K562 (cell line): ENCODE measurements at regions not wholly inside any gene's neighbourhood (a gene's known extent, or its start where the extent isn't known, plus 50 kb on each side); places are given as distances from the start of the nearest gene placed in this dataset.

Experiments used
- ATAC-seq: fragments of 200-7000 bp; cut with Tn5 transposase; 3 replicates; pipeline ENCODE4 v1.9.1; 2020; ENCODE audit warnings: moderate library complexity
- BruUV-seq: library from RNA; stranded (reverse); fragments of 400-500 nt; replicated peaks from 2 replicates; lab custom pipeline; 2021; lab: Mats Ljungman, UMichigan
- CTCF ChIA-PET: fragments of 300-600 bp; formaldehyde crosslinking; extraction: SDS; loops from one replicate; lab custom pipeline; 2021; ENCODE audit warnings: low intra/inter-chr PET ratio; lab: Yijun Ruan, JAX
- POLR2A ChIA-PET: fragments of 300-600, 350-650 bp; sonication (Branson Sonifier 250); formaldehyde crosslinking; extraction: SDS; loops from one replicate; lab custom pipeline; 2021; ENCODE audit warnings: antibody characterized with exemption, inconsistent platforms; lab: Yijun Ruan, JAX
- DNase-seq, 4 experiments: peaks; one replicate each; pipeline versions ENCODE4 v3.0.0 to v3.0.0-alpha.2; 2011 to 2018; ENCODE audit warnings: low spot score in 3 of 4, mixed read lengths in 3 of 4; ENCODE audit errors: extremely low read depth in 1 of 4
- FAIRE-seq: peaks from 2 replicates; lab custom pipeline; 2011; peaks lifted over from hg19 to GRCh38; lab: Jason Lieb, UNC
- H2AFZ ChIP-seq: 2 replicates; pipeline ENCODE4 v1.6.0; 2011; ENCODE audit warnings: low read depth, low read length, control low read depth, inconsistent platforms
- H3K27ac ChIP-seq: fragments of 200-600 bp; 3 replicates; pipeline ENCODE4 v1.8.0; 2011; ENCODE audit warnings: low read depth, mild to moderate bottlenecking, control low read depth, inconsistent platforms, low read length, moderate library complexity, mixed read lengths; ENCODE audit errors: extremely low read depth
- H3K27me3 ChIP-seq, 2 experiments: fragments of 300-600 bp in 1 of 2; 2 replicates in 1 of 2; 3 replicates in 1 of 2; pipeline versions ENCODE4 v1.6.0 to v1.8.0; 2011; ENCODE audit warnings: inconsistent platforms in 2 of 2, low read length in 2 of 2, mild to moderate bottlenecking in 1 of 2, mixed read lengths in 1 of 2, moderate library complexity in 1 of 2; ENCODE audit not compliant: control insufficient read depth in 2 of 2, insufficient read depth in 2 of 2
- H3K36me3 ChIP-seq: fragments of 300-600 bp; 3 replicates; pipeline ENCODE4 v1.8.0; 2011; ENCODE audit warnings: mild to moderate bottlenecking, low read length, inconsistent platforms; ENCODE audit not compliant: control insufficient read depth, insufficient read depth
- H3K4me1 ChIP-seq, 2 experiments: fragments of 200-600 bp in 1 of 2; replicated peaks in 1 of 2; 2 replicates in 1 of 2; 3 replicates in 1 of 2; pipeline versions ENCODE4 v1.5.1 to v1.8.0; 2011; ENCODE audit warnings: inconsistent platforms in 2 of 2, low read length in 2 of 2, mild to moderate bottlenecking in 1 of 2, mixed read lengths in 1 of 2, moderate library complexity in 1 of 2; ENCODE audit not compliant: control insufficient read depth in 2 of 2, insufficient read depth in 2 of 2
- H3K4me2 ChIP-seq: 2 replicates; pipeline ENCODE4 v1.6.1; 2011; ENCODE audit warnings: low read length, control low read depth, inconsistent platforms, mixed read lengths; ENCODE audit not compliant: insufficient read depth
- H3K4me3 ChIP-seq: fragments of 200-600 bp; sonication (generic), shearing (Covaris generic); 2 replicates; pipeline ENCODE4 v1.5.1; 2016; ENCODE audit warnings: control low read depth, inconsistent platforms
- H3K79me2 ChIP-seq: fragments of 200-600 bp; 3 replicates; pipeline ENCODE4 v1.8.0; 2011; ENCODE audit warnings: low read length, inconsistent platforms; ENCODE audit not compliant: control insufficient read depth, insufficient read depth
- H3K9ac ChIP-seq, 2 experiments: 2 replicates each; pipeline versions ENCODE4 v1.6.0 to v1.6.1; 2011; ENCODE audit warnings: low read depth in 2 of 2, low read length in 2 of 2, control low read depth in 1 of 2, inconsistent platforms in 1 of 2, mild to moderate bottlenecking in 1 of 2, mixed read lengths in 1 of 2; ENCODE audit not compliant: insufficient read depth in 1 of 2
- H3K9me1 ChIP-seq: one replicate; pipeline ENCODE4 v1.6.0; 2011; ENCODE audit warnings: inconsistent platforms, mild to moderate bottlenecking, low read length, moderate library complexity; ENCODE audit not compliant: control insufficient read depth, insufficient read depth
- H3K9me3 ChIP-seq: replicated peaks from 2 replicates; pipeline ENCODE4 v1.5.1; 2011; ENCODE audit warnings: low read depth, low read length, inconsistent platforms; ENCODE audit not compliant: control insufficient read depth, insufficient read depth
- H4K20me1 ChIP-seq: replicated peaks from 2 replicates; pipeline ENCODE4 v1.6.1; 2011; ENCODE audit warnings: low read length, inconsistent platforms, mixed read lengths; ENCODE audit not compliant: control insufficient read depth, insufficient read depth
- ADNP ChIP-seq: fragments of 200-800 bp; sonication (Bioruptor generic); IDR thresholded peaks from 2 replicates; pipeline ENCODE4 v1.6.1; 2016; ENCODE audit warnings: missing genetic modification characterization, missing compliant biosample characterization
- CEBPG ChIP-seq, 3 experiments: fragments of 200-800 bp in 1 of 3; sonication (Bioruptor generic) in 1 of 3; sonication (generic) in 1 of 3; formaldehyde crosslinking in 1 of 3; IDR thresholded peaks in 2 of 3; conservative IDR thresholded peaks in 1 of 3; 2 replicates each; pipeline versions ENCODE4 v1.6.1 to v1.8.0; 2016 to 2022; ENCODE audit warnings: missing compliant biosample characterization in 2 of 3, missing genetic modification characterization in 2 of 3, mild to moderate bottlenecking in 1 of 3, missing genetic modification reagents in 1 of 3
- DNMT1 ChIP-seq: fragments of 450-650 bp; IDR thresholded peaks from 2 replicates; pipeline ENCODE4 v1.6.1; 2016; ENCODE audit warnings: antibody characterized with exemption, mild to moderate bottlenecking
- E2F3 ChIP-seq: fragments of 250-450 bp; sonication (Bioruptor Pico); IDR thresholded peaks from 2 replicates; pipeline ENCODE4 v1.4.0; 2020; ENCODE audit warnings: mild to moderate bottlenecking
- ELF4 ChIP-seq: fragments of 450-650 bp; formaldehyde crosslinking; IDR thresholded peaks from 2 replicates; pipeline ENCODE4 v1.4.0; 2022; ENCODE audit warnings: missing genetic modification characterization
- MCM2 ChIP-seq: fragments of 450-650 bp; IDR thresholded peaks from 2 replicates; pipeline ENCODE4 v1.6.1; 2017; ENCODE audit warnings: low read depth, mild to moderate bottlenecking
- MCM7 ChIP-seq, 2 experiments: fragments of 450-650 bp; IDR thresholded peaks; 2 replicates each; pipeline ENCODE4 v1.6.1; 2016 to 2018
- MYBL2 ChIP-seq, 2 experiments: fragments of 450-650 bp in 1 of 2; sonication (generic) in 1 of 2; formaldehyde crosslinking in 1 of 2; IDR thresholded peaks; 2 replicates each; pipeline versions ENCODE4 v1.6.1 to v1.8.1; 2017 to 2022; ENCODE audit warnings: borderline replicate concordance in 1 of 2, inconsistent platforms in 1 of 2, low read depth in 1 of 2, mild to moderate bottlenecking in 1 of 2, missing genetic modification reagents in 1 of 2, moderate library complexity in 1 of 2
- NCOA4 ChIP-seq: fragments of 450-650 bp; IDR thresholded peaks from 2 replicates; pipeline ENCODE4 v1.6.1; 2018; ENCODE audit warnings: mild to moderate bottlenecking; ENCODE audit not compliant: partially characterized antibody
- PML ChIP-seq: IDR thresholded peaks from 2 replicates; pipeline ENCODE4 v1.6.1; 2012; ENCODE audit warnings: low read length, inconsistent platforms
- POLR2G ChIP-seq: fragments of 200-400 bp; formaldehyde crosslinking; IDR thresholded peaks from 2 replicates; pipeline ENCODE4 v1.6.1; 2017; ENCODE audit warnings: low read depth, mild to moderate bottlenecking, antibody characterized with exemption, low read length, moderate library complexity
- TCFL5 ChIP-seq: fragments of 250-450 bp; sonication (Bioruptor Pico); conservative IDR thresholded peaks from 2 replicates; pipeline ENCODE4 v1.6.1; 2021; ENCODE audit warnings: mild to moderate bottlenecking, moderate library complexity, matching md5 sums
- ZBTB11 ChIP-seq, 3 experiments: fragments of 200-800 bp in 1 of 3; fragments of 250-450 bp in 1 of 3; fragments of 450-650 bp in 1 of 3; sonication (Bioruptor Pico) in 1 of 3; sonication (Bioruptor generic) in 1 of 3; formaldehyde crosslinking in 1 of 3; IDR thresholded peaks; 2 replicates each; pipeline versions ENCODE4 v1.6.1 to v1.8.0; 2016 to 2022; ENCODE audit warnings: mild to moderate bottlenecking in 2 of 3, missing genetic modification characterization in 2 of 3, missing compliant biosample characterization in 1 of 3, moderate library complexity in 1 of 3
- ZNF217 ChIP-seq: sonication (generic); formaldehyde crosslinking; IDR thresholded peaks from 2 replicates; pipeline ENCODE4 v1.8.0; 2022; ENCODE audit warnings: mild to moderate bottlenecking, missing genetic modification reagents
- WGBS: fragments of 100-300 bp; shearing (Covaris generic); methylation state at CpG from one replicate; pipeline ENCODE4 v1.1.6; 2016; ENCODE audit warnings: low coverage, mixed read lengths; ENCODE audit not compliant: insufficient coverage; ENCODE audit errors: missing lambda C conversion rate; 5-methylcytosine and 5-hydroxymethylcytosine counted together
- in situ Hi-C: fragments of 300-500 bp; cut with MboI; formaldehyde crosslinking; loops from 4 replicates; pipeline ENCODE4 v1.15.0; 2018; ENCODE audit warnings: inconsistent platforms, mixed read lengths
- intact Hi-C: fragments of 100-400 bp; cut with micrococcal nuclease; formaldehyde crosslinking; loops from 2 replicates; pipeline ENCODE4 v1.14.2; 2022

DNA sequence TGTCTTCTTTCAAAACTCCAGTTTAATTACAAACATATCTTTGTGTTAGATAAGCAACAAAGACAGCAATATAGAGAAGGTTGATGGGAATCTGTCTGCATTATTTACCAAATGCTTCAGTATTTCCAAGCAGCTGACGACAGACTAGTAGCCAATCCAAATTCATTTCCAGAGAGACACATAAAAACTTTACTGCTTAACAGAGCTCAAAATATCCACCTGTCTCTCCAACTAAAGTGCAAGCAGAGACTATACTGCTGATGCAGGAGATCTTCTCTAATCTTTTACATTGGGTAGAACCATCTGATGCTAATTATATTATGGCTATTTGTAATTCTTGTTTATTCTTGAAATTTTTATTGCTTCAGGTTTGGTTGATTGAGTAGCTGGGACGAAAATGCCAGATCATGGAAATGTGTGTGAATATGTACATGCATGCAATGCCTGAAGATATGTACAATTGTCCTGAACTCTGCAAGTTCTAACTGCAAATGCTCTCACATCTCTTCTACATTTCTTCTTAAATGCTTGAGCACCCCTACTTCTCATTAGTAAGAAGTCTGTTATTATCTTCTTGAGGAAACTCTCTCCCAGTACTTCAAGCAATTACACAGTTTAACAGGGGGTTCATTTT is 200.0 kb downstream of the PDHA2 start:
- intact Hi-C loops: no loop called here
- H3K9me3 ChIP-seq: no peaks in the 10 kb centered on the region; the same call in 1 of the 2 replicates
- POLR2A ChIA-PET: no interaction called here

GRCh38 chr4:96044971-96045370 is 205.1 kb downstream of the PDHA2 start:
- no peak for FAIRE-seq
- H2AFZ ChIP-seq: no peak overlapping the region
- no peaks in the 10 kb centered on the region for H3K27me3 ChIP-seq
- H3K36me3 ChIP-seq: no peaks in the 10 kb centered on the region
- ChIA-PET CTCF (no interaction called here), POLR2A (no interaction called here)
- in situ Hi-C loops: no loop called here
- H3K4me2 ChIP-seq: no peak overlapping the region
- no peaks in the 10 kb centered on the region for H3K79me2 ChIP-seq
- ATAC-seq: no peak
- 2% methylated on average over 4 of the region's 4 CpGs for WGBS
- no peak overlapping the region for H3K4me3 ChIP-seq
- H3K9ac ChIP-seq: no peak overlapping the region
- no peaks in the 10 kb centered on the region for H4K20me1 ChIP-seq
- no peak for DNase-seq
- no TSS peak for BruUV-seq
- no peak overlapping the region for H3K27ac ChIP-seq
- H3K9me1 ChIP-seq: no peaks in the 10 kb centered on the region
- no peaks in the 10 kb centered on the region; the same call in 1 of the 2 replicates for H3K9me3 ChIP-seq
- intact Hi-C loops: no loop called here
- no peaks in the 10 kb centered on the region for H3K4me1 ChIP-seq
- TF ChIP-seq ADNP (tag) (no peak), MCM2 (no peak), E2F3 (no peak), MYBL2 (IDR thresholded peaks at IDR 0.05; ENCODE audit: low read depth) (no peak), MYBL2 (CRISPR knock-in tag; IDR thresholded peaks at IDR 0.05; ENCODE audit: borderline replicate concordance) (no peak), PML (no peak), DNMT1 (no peak), CEBPG (CRISPR knock-in tag; IDR thresholded peaks at IDR 0.05) (no peak), CEBPG (tag; conservative IDR thresholded peaks at IDR 0.05 in 1 of 2, IDR thresholded peaks at IDR 0.05 in 1 of 2) (no peak), MCM7 (IDR thresholded peaks at IDR 0.05) (no peak), TCFL5 (CRISPR knock-in tag) (no peak), ZBTB11 (CRISPR knock-in tag; IDR thresholded peaks at IDR 0.05) (no peak)

More for the DNA sequence above, 200.0 kb downstream of the PDHA2 start:
- no peaks in the 10 kb centered on the region for H3K4me1 ChIP-seq
- DNase-seq (no peak), FAIRE-seq (no peak), ATAC-seq (no peak)
- H3K4me2 ChIP-seq: no peak overlapping the region
- H3K4me3 ChIP-seq: no peak overlapping the region
- no peaks in the 10 kb centered on the region for H3K79me2 ChIP-seq
- no TSS peak for BruUV-seq
- in situ Hi-C loops: no loop called here
- no peaks in the 10 kb centered on the region for H3K9me1 ChIP-seq
- TF ChIP-seq POLR2G: no peak
- TF ChIP-seq ZNF217 (CRISPR knock-in tag): no peak
- TF ChIP-seq NCOA4: no peak
- no peak for TF ChIP-seq ELF4 (CRISPR knock-in tag)
- H3K36me3 ChIP-seq: no peaks in the 10 kb centered on the region
- CTCF ChIA-PET: no interaction called here
- H4K20me1 ChIP-seq: no peaks in the 10 kb centered on the region
- H3K27me3 ChIP-seq: no peaks in the 10 kb centered on the region
- H3K9ac ChIP-seq: no peak overlapping the region
- H3K27ac ChIP-seq: no peak overlapping the region
- WGBS: 0% methylated on average over 2 of the region's 2 CpGs
- no peak overlapping the region for H2AFZ ChIP-seq
